Fibroblast of lung (primary cell): ENCODE measurements at regions not wholly inside any gene's neighbourhood (a gene's known extent, or its start where the extent isn't known, plus 50 kb on each side); places are given as distances from the start of the nearest gene placed in this dataset.

ENCODE experiments used
- DNase-seq, 2 donors: peaks; one replicate each; pipeline versions ENCODE4 v3.0.0 to v3.0.0-alpha.2; 2010; ENCODE audit warnings: low read depth in 2 of 2
- H2AFZ ChIP-seq: 2 replicates; pipeline ENCODE4 v1.5.1; 2012; ENCODE audit warnings: low read length, control low read depth, inconsistent platforms
- H3K27ac ChIP-seq: 2 replicates; pipeline ENCODE4 v1.5.1; 2011; ENCODE audit warnings: low read length, control low read depth; ENCODE audit not compliant: insufficient read depth
- H3K27me3 ChIP-seq: 2 replicates; pipeline ENCODE4 v1.5.1; 2011; ENCODE audit warnings: mild to moderate bottlenecking, low read length; ENCODE audit not compliant: control insufficient read depth, insufficient read depth
- H3K36me3 ChIP-seq: 2 replicates; pipeline ENCODE4 v1.5.1; 2011; ENCODE audit warnings: low read length; ENCODE audit not compliant: control insufficient read depth, insufficient read depth
- H3K4me1 ChIP-seq: 2 replicates; pipeline ENCODE4 v1.5.1; 2011; ENCODE audit warnings: low read length; ENCODE audit not compliant: control insufficient read depth, insufficient read depth; ENCODE audit errors: extremely low read depth
- H3K4me2 ChIP-seq: 2 replicates; pipeline ENCODE4 v1.5.1; 2011; ENCODE audit warnings: low read length, control low read depth; ENCODE audit not compliant: insufficient read depth; ENCODE audit errors: extremely low read depth
- H3K4me3 ChIP-seq, 4 experiments: fragments of 200-600 bp in 1 of 4; sonication (generic) in 1 of 4; replicated peaks in 1 of 4; 2 replicates each; pipeline ENCODE4 v1.5.1; 2011 to 2016; ENCODE audit warnings: low read length in 4 of 4, low read depth in 3 of 4, mild to moderate bottlenecking in 3 of 4, control low read depth in 2 of 4, inconsistent platforms in 1 of 4, mixed read lengths in 1 of 4; ENCODE audit not compliant: insufficient read depth in 1 of 4; ENCODE audit errors: control extremely low read depth in 1 of 4
- H3K79me2 ChIP-seq: 2 replicates; pipeline ENCODE4 v1.5.1; 2012; ENCODE audit warnings: mild to moderate bottlenecking, low read length, inconsistent platforms; ENCODE audit not compliant: control insufficient read depth, insufficient read depth
- H3K9ac ChIP-seq: 2 replicates; pipeline ENCODE4 v1.5.1; 2011; ENCODE audit warnings: mild to moderate bottlenecking, low read length, control low read depth; ENCODE audit not compliant: insufficient read depth
- H3K9me3 ChIP-seq: 2 replicates; pipeline ENCODE4 v1.5.1; 2012; ENCODE audit warnings: low read depth, low read length; ENCODE audit not compliant: control insufficient read depth, insufficient read depth
- H4K20me1 ChIP-seq: 2 replicates; pipeline ENCODE4 v1.5.1; 2011; ENCODE audit warnings: low read length; ENCODE audit not compliant: control insufficient read depth, insufficient read depth; ENCODE audit errors: extremely low read depth
- CTCF ChIP-seq, 2 donors: IDR thresholded peaks in 1 of 2; conservative IDR thresholded peaks in 1 of 2; 1 replicate in 1 of 2; 2 replicates in 1 of 2; pipeline ENCODE4 v1.5.1; 2011 to 2012; ENCODE audit warnings: low read length in 2 of 2, control low read depth in 1 of 2, inconsistent platforms in 1 of 2, low read depth in 1 of 2, mild to moderate bottlenecking in 1 of 2
- EZH2 ChIP-seq: IDR thresholded peaks from 2 replicates; pipeline ENCODE4 v1.5.1; 2012; ENCODE audit warnings: low read length, control low read depth, mild to moderate bottlenecking; ENCODE audit errors: missing control alignments

- no peak for DNase-seq
- H2AFZ ChIP-seq, result no peak overlapping the region
- no peaks in the 10 kb centered on the region for H4K20me1 ChIP-seq
- H3K79me2 ChIP-seq, result no peaks in the 10 kb centered on the region
- H3K4me1 ChIP-seq, result no peaks in the 10 kb centered on the region
- H3K27ac ChIP-seq, result no peak overlapping the region
- H3K27me3 ChIP-seq, result no peaks in the 10 kb centered on the region
- H3K4me2 ChIP-seq, result no peak overlapping the region
- no peaks in the 10 kb centered on the region for H3K9me3 ChIP-seq
- no peaks in the 10 kb centered on the region for H3K36me3 ChIP-seq
- H3K9ac ChIP-seq, result no peak overlapping the region
- TF ChIP-seq EZH2 (no peak), CTCF (conservative IDR thresholded peaks at IDR 0.05 in 1 of 2, IDR thresholded peaks at IDR 0.05 in 1 of 2; ENCODE audit: low read depth in 1 of 2, low read length in 2 of 2) (no peak)
- H3K4me3 ChIP-seq, result no peak overlapping the region
Observed at GRCh38 chr18:22579271-22579670, 161.6 kb upstream of the CTAGE1 start.

- DNase-seq, result no peak
- TF ChIP-seq CTCF (conservative IDR thresholded peaks at IDR 0.05 in 1 of 2, IDR thresholded peaks at IDR 0.05 in 1 of 2; ENCODE audit: low read depth in 1 of 2, low read length in 2 of 2), result no peak
- TF ChIP-seq EZH2, result no peak
Observed at GRCh38 chr18:22585333-22585732, 167.6 kb upstream of the CTAGE1 start.

GRCh38 chr18:22585821-22586220, 168.1 kb upstream of the CTAGE1 start:
- H3K79me2 ChIP-seq, result no peaks in the 10 kb centered on the region
- no peaks in the 10 kb centered on the region for H3K4me1 ChIP-seq
- no peaks in the 10 kb centered on the region for H3K27me3 ChIP-seq
- H3K36me3 ChIP-seq, result no peaks in the 10 kb centered on the region
- no peaks in the 10 kb centered on the region for H4K20me1 ChIP-seq
- H2AFZ ChIP-seq, result no peak overlapping the region
- no peaks in the 10 kb centered on the region for H3K9me3 ChIP-seq
- no peak for DNase-seq
- TF ChIP-seq CTCF (conservative IDR thresholded peaks at IDR 0.05 in 1 of 2, IDR thresholded peaks at IDR 0.05 in 1 of 2; ENCODE audit: low read depth in 1 of 2, low read length in 2 of 2) (no peak), EZH2 (no peak)
- H3K4me3 ChIP-seq, result no peak overlapping the region
- no peak overlapping the region for H3K9ac ChIP-seq
- no peak overlapping the region for H3K4me2 ChIP-seq
- H3K27ac ChIP-seq, result no peak overlapping the region

More at GRCh38 chr18:22585333-22585732, 167.6 kb upstream of the CTAGE1 start:
- H3K36me3 ChIP-seq, result no peaks in the 10 kb centered on the region
- no peaks in the 10 kb centered on the region for H4K20me1 ChIP-seq
- H3K27me3 ChIP-seq, result no peaks in the 10 kb centered on the region
- H3K27ac ChIP-seq, result no peak overlapping the region
- no peaks in the 10 kb centered on the region for H3K79me2 ChIP-seq
- H3K4me2 ChIP-seq, result no peak overlapping the region
- H3K9ac ChIP-seq, result no peak overlapping the region
- no peak overlapping the region for H3K4me3 ChIP-seq
- no peak overlapping the region for H2AFZ ChIP-seq
- no peaks in the 10 kb centered on the region for H3K9me3 ChIP-seq
- no peaks in the 10 kb centered on the region for H3K4me1 ChIP-seq
